HG02884 (cell line): ENCODE measurements at regions not wholly inside any gene's neighbourhood (a gene's known extent, or its start where the extent isn't known, plus 50 kb on each side); places are given as distances from the start of the nearest gene placed in this dataset.
"Not testable (repeated sequence)": the region's sequence is repeated elsewhere in the genome, so short reads cannot be mapped to it uniquely, and the experiment has no call there.

Experiments used
- ATAC-seq: cut with Tn5 transposase; IDR thresholded peaks from one replicate; pipeline ENCODE4 v1.9.1; 2021; ENCODE audit warnings: mild to moderate bottlenecking, moderate library complexity; ENCODE audit not compliant: unreplicated experiment

- ATAC-seq = no peak
Observed at GRCh38 chr7:68823996-68824780, 774.1 kb upstream of the AUTS2 start.

GRCh38 chr7:68828575-68828974 is 769.7 kb upstream of the AUTS2 start:
- ATAC-seq = no peak

GRCh38 chr7:68833422-68833821 is 764.9 kb upstream of the AUTS2 start:
- no peak for ATAC-seq

GRCh38 chr7:68839014-68839413 is 759.3 kb upstream of the AUTS2 start:
- ATAC-seq = no peak

GRCh38 chr7:68840991-68841390 is 757.3 kb upstream of the AUTS2 start:
- no peak for ATAC-seq

GRCh38 chr7:68843985-68844384 is 754.3 kb upstream of the AUTS2 start:
- ATAC-seq = not testable (repeated sequence)

GRCh38 chr7:68846811-68847325 is 751.4 kb upstream of the AUTS2 start:
- ATAC-seq = no peak

GRCh38 chr7:68853254-68853653 is 745.0 kb upstream of the AUTS2 start:
- ATAC-seq = no peak

GRCh38 chr7:68857571-68857970 is 740.7 kb upstream of the AUTS2 start:
- no peak for ATAC-seq

- no peak for ATAC-seq
Observed at GRCh38 chr7:68858497-68858896, 739.8 kb upstream of the AUTS2 start.

- no peak for ATAC-seq
Observed at GRCh38 chr7:68861171-68861570, 737.1 kb upstream of the AUTS2 start.

- no peak for ATAC-seq
Observed at GRCh38 chr7:68862261-68862660, 736.0 kb upstream of the AUTS2 start.

GRCh38 chr7:68862736-68863135 is 735.5 kb upstream of the AUTS2 start:
- ATAC-seq = no peak

GRCh38 chr7:68865351-68866199 is 732.7 kb upstream of the AUTS2 start:
- no peak for ATAC-seq

GRCh38 chr7:68866200-68866570 is 732.1 kb upstream of the AUTS2 start:
- ATAC-seq = no peak

GRCh38 chr7:68866721-68867120 is 731.6 kb upstream of the AUTS2 start:
- ATAC-seq = not testable (repeated sequence)

- no peak for ATAC-seq
Observed at GRCh38 chr7:68868978-68869377, 729.3 kb upstream of the AUTS2 start.

- no peak for ATAC-seq
Observed at GRCh38 chr7:68873616-68874015, 724.7 kb upstream of the AUTS2 start.

- ATAC-seq = no peak
Observed at GRCh38 chr7:68875857-68876256, 722.4 kb upstream of the AUTS2 start.

- ATAC-seq = not testable (repeated sequence)
Observed at GRCh38 chr7:68887116-68887515, 711.2 kb upstream of the AUTS2 start.

GRCh38 chr7:68888971-68889385 is 709.3 kb upstream of the AUTS2 start:
- ATAC-seq = no peak

GRCh38 chr7:68892236-68892635 is 706.0 kb upstream of the AUTS2 start:
- ATAC-seq = no peak
